ENCODE measurements at regions not wholly inside any gene's neighbourhood (a gene's known extent, or its start where the extent isn't known, plus 50 kb on each side); places are given as distances from the start of the nearest gene placed in this dataset.
"Not testable (repeated sequence)": the region's sequence is repeated elsewhere in the genome, so short reads cannot be mapped to it uniquely, and the experiment has no call there.

GRCh38 chr14:106134886-106135285, 608.5 kb downstream of the TMEM121 start:
- no peak for DNase-seq
- 36 to 43% (median 41%) methylated on average over 5 of the region's 5 CpGs for WGBS, 5 donors
- Histone ChIP-seq H3K9me3 (no peaks in the 10 kb centered on the region), H3K4me1 (no peaks in the 10 kb centered on the region), H3K4me3 (no peak overlapping the region), H3K27ac (no peak overlapping the region), H3K36me3 (no peaks in the 10 kb centered on the region), H3K27me3 (peaks cover 0 to 5% (median 0%) of the 10 kb centered on the region in 3 donors)
- intact Hi-C loops (cut with DNase I; ENCODE audit: low total_unique reads) = no loop called here
- TF ChIP-seq EP300 (IDR thresholded peaks at IDR 0.05) = no peak
- no peak for TF ChIP-seq POLR2AphosphoS5 (IDR thresholded peaks at IDR 0.05)
- no peak for TF ChIP-seq POLR2A (IDR thresholded peaks at IDR 0.05)
- no peak for TF ChIP-seq CTCF (IDR thresholded peaks at IDR 0.05)

DNA sequence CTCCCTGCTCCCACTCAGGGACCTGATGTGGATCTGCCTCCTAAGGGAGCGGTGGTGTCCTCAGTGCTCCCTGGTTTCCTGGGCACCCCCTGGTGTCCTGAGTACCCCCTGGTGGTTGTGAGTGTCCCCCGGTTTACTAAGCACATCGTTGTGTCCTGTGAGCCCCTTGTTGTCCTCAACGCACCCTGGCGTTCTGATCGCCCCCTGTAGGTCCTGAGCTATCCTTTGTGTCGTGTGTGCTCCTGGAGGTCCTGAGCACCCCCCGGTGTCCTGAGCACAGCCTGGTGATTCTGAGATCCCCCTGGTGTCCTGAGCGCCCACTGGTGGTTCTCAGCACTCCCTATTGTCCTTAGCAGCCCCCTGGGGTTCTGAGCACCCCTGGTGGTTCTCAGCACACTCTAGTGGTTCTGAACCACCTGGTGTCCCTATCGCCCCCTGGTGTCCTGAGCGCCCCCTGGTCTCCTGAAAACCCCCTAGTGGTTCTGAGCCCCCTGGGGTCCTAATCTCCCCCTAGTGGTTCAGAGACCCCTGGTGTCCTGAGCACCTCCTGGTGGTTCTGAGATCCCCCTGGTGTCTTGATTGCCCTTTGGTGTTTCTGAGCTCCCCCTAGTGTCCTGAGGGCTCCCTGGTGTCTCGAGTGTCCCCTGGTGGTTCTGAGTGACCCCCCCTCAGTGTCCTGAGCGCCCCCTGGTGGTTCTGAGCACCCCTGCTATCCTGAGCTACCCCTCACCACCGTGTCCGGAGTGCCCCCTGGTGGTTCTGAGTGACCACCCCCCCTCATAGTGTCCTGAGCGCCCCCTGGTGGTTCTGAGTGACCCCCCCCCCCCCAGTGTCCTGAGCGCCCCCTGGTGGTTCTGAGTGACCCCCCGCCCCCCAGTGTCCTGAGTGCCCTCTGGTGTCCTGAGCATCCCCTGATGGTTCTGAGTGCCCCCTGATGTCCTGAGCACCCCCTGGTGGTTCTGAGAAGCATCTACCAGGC, 615.1 kb downstream of the TMEM121 start:
- WGBS, 5 donors = 66 to 78% (median 71%) methylated on average over 7 to 18 of the region's 18 CpGs
- Histone ChIP-seq H3K27me3 (peaks cover 0 to 4% (median 0%) of the 10 kb centered on the region in 3 donors), H3K4me1 (no peaks in the 10 kb centered on the region), H3K36me3 (no peaks in the 10 kb centered on the region), H3K4me3 (no peak overlapping the region), H3K9me3 (no peaks in the 10 kb centered on the region), H3K27ac (no peak overlapping the region)
- no peak for DNase-seq
- no peak for TF ChIP-seq POLR2A (IDR thresholded peaks at IDR 0.05)
- no peak for TF ChIP-seq POLR2AphosphoS5 (IDR thresholded peaks at IDR 0.05)
- no peak for TF ChIP-seq CTCF (IDR thresholded peaks at IDR 0.05)
- TF ChIP-seq EP300 (IDR thresholded peaks at IDR 0.05) = no peak
- intact Hi-C loops (cut with DNase I; ENCODE audit: low total_unique reads) = no loop called here

DNA sequence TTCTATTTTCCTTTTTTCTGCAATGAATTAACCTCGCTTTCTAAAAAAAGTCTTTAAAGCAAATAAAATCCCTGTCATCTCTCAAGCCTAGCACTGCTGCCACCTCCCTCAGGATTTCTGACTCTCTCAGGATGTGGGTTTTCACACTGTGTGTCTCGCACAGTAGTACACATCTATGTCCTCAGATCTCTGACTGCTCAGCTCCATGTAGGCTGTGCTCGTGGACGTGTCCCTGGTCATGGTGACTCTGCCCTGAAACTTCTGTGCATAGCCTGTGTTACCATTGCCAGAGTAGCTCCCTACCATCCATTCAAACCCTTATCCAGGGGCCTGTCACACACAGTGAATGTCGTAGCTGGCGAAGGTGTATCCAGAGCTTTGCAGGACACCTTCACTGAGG, 619.3 kb downstream of the TMEM121 start:
- H3K27ac ChIP-seq; H3K27me3 ChIP-seq; H3K9me3 ChIP-seq; H3K36me3 ChIP-seq; H3K4me1 ChIP-seq; intact Hi-C loops (cut with DNase I; ENCODE audit: low total_unique reads); DNase-seq; H3K4me3 ChIP-seq: not testable (repeated sequence)
- WGBS, 5 donors = 61 to 79% (median 74%) methylated on average over 6 of the region's 6 CpGs

DNA sequence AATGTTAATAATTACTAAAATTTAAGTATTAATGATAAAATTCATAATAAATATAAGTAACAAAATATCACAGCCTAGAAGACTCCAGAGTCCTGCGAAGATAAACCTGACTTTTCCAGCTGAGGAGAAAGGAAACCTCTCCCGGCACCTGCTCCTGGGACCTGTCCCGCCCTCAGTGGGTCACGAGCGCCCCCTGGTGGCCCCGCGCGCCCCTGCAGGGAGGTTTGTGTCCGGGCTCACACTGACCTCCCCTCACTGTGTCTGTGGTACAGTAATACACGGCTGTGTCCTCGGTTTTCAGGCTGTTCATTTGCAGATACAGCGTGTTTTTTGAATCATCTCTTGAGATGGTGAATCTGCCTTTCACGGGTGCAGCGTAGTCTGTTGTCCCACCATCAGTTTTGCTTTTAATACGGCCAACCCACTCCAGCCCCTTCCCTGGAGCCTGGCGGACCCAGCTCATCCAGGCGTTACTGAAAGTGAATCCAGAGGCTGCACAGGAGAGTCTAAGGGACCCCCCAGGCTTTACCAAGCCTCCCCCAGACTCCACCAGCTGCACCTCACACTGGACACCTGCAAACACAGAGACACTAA, 627.1 kb downstream of the TMEM121 start:
- intact Hi-C loops (cut with DNase I; ENCODE audit: low total_unique reads); H3K27ac ChIP-seq; H3K4me3 ChIP-seq; H3K36me3 ChIP-seq; H3K4me1 ChIP-seq; H3K9me3 ChIP-seq: not testable (repeated sequence)
- 19 to 23% (median 22%) methylated on average over 17 of the region's 17 CpGs for WGBS, 5 donors
- DNase-seq = peak; percentile 22 to 85
- peak in 5 of 7 experiments; percentile 35 to 97 (median 89) for TF ChIP-seq CTCF (IDR thresholded peaks at IDR 0.05)
- peaks cover 0 to 12% (median 0%) of the 10 kb centered on the region in 3 donors for H3K27me3 ChIP-seq

DNA sequence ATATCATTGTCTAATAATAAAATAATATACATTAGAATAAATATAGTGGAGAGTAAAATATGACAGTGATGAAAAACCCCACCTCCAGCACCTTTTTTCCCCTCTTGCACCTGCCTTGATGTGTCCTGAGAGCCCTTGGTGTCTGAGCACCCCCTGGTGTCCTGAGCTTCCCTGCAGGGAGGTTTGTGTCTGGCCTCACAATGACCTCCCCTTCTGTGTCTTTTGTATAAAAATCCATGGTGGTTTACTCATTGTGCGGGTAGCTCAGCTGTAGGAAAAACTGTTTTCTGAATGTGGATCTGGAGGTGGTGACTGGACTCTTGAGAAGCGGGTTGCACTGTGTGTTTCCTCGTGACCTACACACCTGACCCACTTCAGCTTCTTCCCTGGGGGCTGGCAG, 636.9 kb downstream of the TMEM121 start:
- TF ChIP-seq CTCF (IDR thresholded peaks at IDR 0.05) (no peak), EP300 (IDR thresholded peaks at IDR 0.05) (no peak), POLR2AphosphoS5 (IDR thresholded peaks at IDR 0.05) (no peak), POLR2A (IDR thresholded peaks at IDR 0.05) (no peak)
- DNase-seq = no peak
- Histone ChIP-seq H3K27me3 (peaks cover 0 to 37% (median 0%) of the 10 kb centered on the region in 3 donors), H3K4me3 (no peak overlapping the region), H3K4me1 (no peaks in the 10 kb centered on the region), H3K36me3 (no peaks in the 10 kb centered on the region), H3K27ac (no peak overlapping the region), H3K9me3 (no peaks in the 10 kb centered on the region)
- WGBS, 5 donors = 52 to 67% (median 66%) methylated on average over 3 of the region's 3 CpGs
- intact Hi-C loops (cut with DNase I; ENCODE audit: low total_unique reads) = no loop called here

GRCh38 chr14:106163812-106164211, 637.4 kb downstream of the TMEM121 start:
- H3K27ac ChIP-seq; H3K4me3 ChIP-seq; intact Hi-C loops (cut with DNase I; ENCODE audit: low total_unique reads); H3K9me3 ChIP-seq; DNase-seq; H3K36me3 ChIP-seq; H3K4me1 ChIP-seq: not testable (repeated sequence)
- 40 to 75% (median 66%) methylated on average over 2 to 3 of the region's 3 CpGs for WGBS, 5 donors
- peaks cover 0 to 38% (median 0%) of the 10 kb centered on the region in 3 donors for H3K27me3 ChIP-seq

All from stomach (tissue), 8 donors.